ENCODE measurements at regions not wholly inside any gene's neighbourhood (a gene's known extent, or its start where the extent isn't known, plus 50 kb on each side); places are given as distances from the start of the nearest gene placed in this dataset.

GRCh38 chr5:96278981-96279380 is 154.1 kb downstream of the PCSK1 start:
- TF ChIP-seq KDM5A (IDR thresholded peaks at IDR 0.05; ENCODE audit: low read length) (no peak), CTCF (IDR thresholded peaks at IDR 0.05; ENCODE audit: control extremely low read depth in 1 of 3, insufficient read depth in 1 of 3, low read depth in 1 of 3, low read length in 3 of 3) (no peak)

Data from H1 (cell line).